Peyer's patch (tissue), 4 donors: ENCODE measurements at regions not wholly inside any gene's neighbourhood (a gene's known extent, or its start where the extent isn't known, plus 50 kb on each side); places are given as distances from the start of the nearest gene placed in this dataset.

Source experiments
- DNase-seq, 3 donors: peaks; one replicate each; pipeline ENCODE4 v3.0.0-alpha.2; 2017 to 2019
- H3K27ac ChIP-seq, 4 donors: fragments of 200-600 bp; sonication (generic); one replicate each; pipeline ENCODE4 v1.5.1; 2016 to 2019
- H3K27me3 ChIP-seq, 2 donors: fragments of 200-600 bp; sonication (generic); one replicate each; pipeline ENCODE4 v1.5.1; 2019
- H3K36me3 ChIP-seq, 3 donors: fragments of 200-600 bp; sonication (generic); one replicate each; pipeline ENCODE4 v1.5.1; 2016 to 2019
- H3K4me1 ChIP-seq, 4 donors: fragments of 200-600 bp; sonication (generic); one replicate each; pipeline ENCODE4 v1.5.1; 2016 to 2019
- H3K4me3 ChIP-seq, 4 donors: fragments of 200-600 bp; sonication (generic); 1 replicate in 3 of 4; 2 replicates in 1 of 4; pipeline ENCODE4 v1.5.1; 2016 to 2019; ENCODE audit warnings: mild to moderate bottlenecking in 1 of 4
- H3K9me3 ChIP-seq, 4 donors: fragments of 200-600 bp; sonication (generic); one replicate each; pipeline ENCODE4 v1.5.1; 2016 to 2019; ENCODE audit warnings: mild to moderate bottlenecking in 1 of 4
- CTCF ChIP-seq, 6 experiments: fragments of 450-650 bp in 4 of 6; fragments of 200-600 bp in 2 of 6; sonication (generic) in 1 of 6; IDR thresholded peaks; one replicate each; pipeline ENCODE4 v1.5.1; 2017 to 2019; ENCODE audit warnings: antibody characterized with exemption in 6 of 6, mild to moderate bottlenecking in 3 of 6, moderate library complexity in 1 of 6
- POLR2A ChIP-seq, 2 donors: fragments of 450-650 bp; IDR thresholded peaks; one replicate each; pipeline ENCODE4 v1.5.1; 2017; ENCODE audit warnings: antibody characterized with exemption in 2 of 2, mild to moderate bottlenecking in 2 of 2, moderate library complexity in 2 of 2

DNA sequence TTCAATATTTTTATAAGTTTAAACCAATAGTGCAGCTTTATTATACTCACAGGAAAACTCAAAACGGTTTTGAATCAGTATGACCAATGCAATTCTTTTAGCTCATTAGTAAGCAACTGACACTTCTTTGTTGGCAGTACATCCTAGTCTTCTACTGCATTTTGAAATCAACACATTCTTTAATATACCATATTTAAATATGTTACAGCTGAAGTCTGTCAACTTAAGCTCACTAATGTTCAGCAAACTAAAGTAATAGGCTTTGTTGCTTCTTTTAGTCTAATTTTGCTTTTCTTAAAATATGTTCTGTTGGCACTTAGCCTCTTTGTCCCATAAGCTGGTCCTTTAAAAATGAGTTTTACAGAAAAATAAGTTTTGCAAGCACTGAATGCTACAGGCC lies 55.4 kb upstream of the CCBE1 start:
- Histone ChIP-seq H3K27me3 (no peaks in the 10 kb centered on the region), H3K27ac (no peak overlapping the region)

DNA sequence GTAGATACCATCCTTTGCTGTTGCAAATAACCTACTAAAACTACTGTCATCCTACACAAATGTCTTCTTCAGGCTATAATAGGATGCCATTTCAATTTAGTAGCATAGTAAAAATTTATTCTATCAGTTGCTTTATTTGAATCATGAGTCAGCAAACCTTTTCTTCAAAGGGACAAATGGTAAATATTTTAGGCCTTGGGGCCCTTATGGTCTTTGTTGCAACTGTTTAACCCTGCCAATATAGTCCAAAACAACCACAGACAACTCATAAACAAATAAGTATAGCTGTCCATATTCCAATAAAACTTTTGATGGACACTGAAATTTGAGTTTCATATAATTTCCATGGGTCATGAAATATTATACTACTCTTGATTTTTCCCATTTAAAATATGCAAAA lies 54.0 kb upstream of the CCBE1 start:
- Histone ChIP-seq H3K36me3 (no peaks in the 10 kb centered on the region), H3K27me3 (no peaks in the 10 kb centered on the region), H3K27ac (no peak overlapping the region), H3K9me3 (no peaks in the 10 kb centered on the region), H3K4me3 (no peak overlapping the region), H3K4me1 (no peaks in the 10 kb centered on the region)
- no peak for DNase-seq
- TF ChIP-seq CTCF (IDR thresholded peaks at IDR 0.05) (no peak), POLR2A (IDR thresholded peaks at IDR 0.05) (no peak)

More for the DNA sequence above, 55.4 kb upstream of the CCBE1 start:
- Histone ChIP-seq H3K4me1 (no peaks in the 10 kb centered on the region), H3K4me3 (no peak overlapping the region), H3K36me3 (no peaks in the 10 kb centered on the region), H3K9me3 (no peaks in the 10 kb centered on the region)
- no peak for TF ChIP-seq POLR2A (IDR thresholded peaks at IDR 0.05)
- no peak for TF ChIP-seq CTCF (IDR thresholded peaks at IDR 0.05)
- no peak for DNase-seq

- H3K9me3 ChIP-seq, result no peaks in the 10 kb centered on the region
- no peak overlapping the region for H3K27ac ChIP-seq
- H3K36me3 ChIP-seq, result no peaks in the 10 kb centered on the region
- H3K4me1 ChIP-seq, result no peaks in the 10 kb centered on the region
- DNase-seq, result no peak
- TF ChIP-seq POLR2A (IDR thresholded peaks at IDR 0.05) (no peak), CTCF (IDR thresholded peaks at IDR 0.05) (no peak)
- no peak overlapping the region for H3K4me3 ChIP-seq
- H3K27me3 ChIP-seq, result no peaks in the 10 kb centered on the region
Measured at GRCh38 chr18:59748628-59749360, 51.6 kb upstream of the CCBE1 start.
